GM12872 (cell line): ENCODE measurements at regions not wholly inside any gene's neighbourhood (a gene's known extent, or its start where the extent isn't known, plus 50 kb on each side); places are given as distances from the start of the nearest gene placed in this dataset.
A peak's percentile ranks its signal among the peaks of the same experiment; 100 is the strongest.

Source experiments
- TF ChIP-seq, protein P1 (sequence below): IDR thresholded peaks from 3 replicates; pipeline ENCODE4 v1.5.1; 2011; ENCODE audit warnings: low read depth, mild to moderate bottlenecking, low read length, moderate library complexity; ENCODE audit not compliant: insufficient read depth

DNA sequence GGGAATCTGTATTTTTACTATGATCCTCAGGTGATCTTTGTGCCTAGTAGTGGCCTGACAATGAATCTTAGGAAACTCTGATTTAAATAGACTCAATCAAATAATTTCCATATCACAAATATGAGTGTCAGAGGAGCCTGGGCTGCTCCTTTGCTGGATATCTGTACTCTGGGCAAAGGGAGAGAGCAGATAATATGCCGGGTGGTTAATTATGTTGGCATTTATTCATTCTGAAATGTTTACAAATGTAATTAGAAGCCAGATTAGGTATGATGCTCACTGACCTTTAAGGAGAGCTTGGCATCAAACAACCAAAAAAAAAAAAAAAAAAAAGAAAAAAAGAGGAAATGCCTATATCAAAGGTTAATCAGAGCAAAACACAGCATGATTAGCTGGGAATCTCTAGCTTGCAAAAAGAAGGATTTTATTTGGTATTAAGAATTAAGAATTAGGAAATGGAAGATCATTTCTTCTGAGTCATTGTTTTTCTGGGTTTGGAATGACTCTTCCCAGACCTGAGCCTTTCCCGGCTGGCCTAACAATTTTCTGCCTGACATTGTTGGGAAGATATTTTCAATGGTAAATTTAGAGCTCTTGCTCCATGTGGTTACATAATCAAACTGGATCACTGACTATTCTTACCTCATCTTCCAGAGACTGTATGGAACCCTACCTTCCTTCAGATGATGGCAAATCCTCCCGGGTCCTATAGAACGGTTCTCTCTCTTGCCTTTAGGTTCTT lies 365.3 kb downstream of the REEP3 start:
- TF ChIP-seq, protein P1, sequence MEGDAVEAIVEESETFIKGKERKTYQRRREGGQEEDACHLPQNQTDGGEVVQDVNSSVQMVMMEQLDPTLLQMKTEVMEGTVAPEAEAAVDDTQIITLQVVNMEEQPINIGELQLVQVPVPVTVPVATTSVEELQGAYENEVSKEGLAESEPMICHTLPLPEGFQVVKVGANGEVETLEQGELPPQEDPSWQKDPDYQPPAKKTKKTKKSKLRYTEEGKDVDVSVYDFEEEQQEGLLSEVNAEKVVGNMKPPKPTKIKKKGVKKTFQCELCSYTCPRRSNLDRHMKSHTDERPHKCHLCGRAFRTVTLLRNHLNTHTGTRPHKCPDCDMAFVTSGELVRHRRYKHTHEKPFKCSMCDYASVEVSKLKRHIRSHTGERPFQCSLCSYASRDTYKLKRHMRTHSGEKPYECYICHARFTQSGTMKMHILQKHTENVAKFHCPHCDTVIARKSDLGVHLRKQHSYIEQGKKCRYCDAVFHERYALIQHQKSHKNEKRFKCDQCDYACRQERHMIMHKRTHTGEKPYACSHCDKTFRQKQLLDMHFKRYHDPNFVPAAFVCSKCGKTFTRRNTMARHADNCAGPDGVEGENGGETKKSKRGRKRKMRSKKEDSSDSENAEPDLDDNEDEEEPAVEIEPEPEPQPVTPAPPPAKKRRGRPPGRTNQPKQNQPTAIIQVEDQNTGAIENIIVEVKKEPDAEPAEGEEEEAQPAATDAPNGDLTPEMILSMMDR: no peak

DNA sequence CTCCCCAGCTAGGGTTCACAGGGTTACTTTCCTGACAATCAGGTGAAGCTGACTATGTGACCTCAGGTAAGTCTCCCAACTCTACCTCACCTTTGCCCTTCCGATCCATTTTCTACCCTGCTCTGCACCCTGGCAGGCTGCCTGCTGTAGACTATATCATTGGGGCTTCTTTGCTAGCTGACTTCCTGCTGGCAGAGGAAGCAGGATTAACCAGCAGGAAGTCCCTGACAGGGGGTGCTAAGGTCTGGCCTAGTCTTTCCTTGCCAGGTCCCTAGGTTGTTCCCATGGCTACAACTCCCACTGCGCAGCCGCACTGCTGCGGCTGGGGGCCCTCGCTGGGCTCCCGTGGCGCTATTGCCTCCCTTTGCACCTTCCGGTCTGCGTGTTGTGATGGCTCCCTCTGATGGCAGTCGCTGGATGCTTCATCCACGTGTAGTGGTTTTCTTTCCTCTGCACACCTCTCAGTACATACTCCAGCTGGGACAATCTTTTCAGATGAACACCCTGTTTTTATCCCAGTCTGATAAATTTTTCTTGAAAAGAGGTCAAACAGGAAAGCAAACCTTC lies 365.9 kb downstream of the REEP3 start:
- TF ChIP-seq, protein P1: peak; percentile 12; the same call in 1 of the 3 replicates

- TF ChIP-seq, protein P1: no peak
Measured at GRCh38 chr10:63887600-63888370, 366.6 kb downstream of the REEP3 start.

GRCh38 chr10:63889803-63890202 lies 368.6 kb downstream of the REEP3 start:
- TF ChIP-seq, protein P1: no peak

DNA sequence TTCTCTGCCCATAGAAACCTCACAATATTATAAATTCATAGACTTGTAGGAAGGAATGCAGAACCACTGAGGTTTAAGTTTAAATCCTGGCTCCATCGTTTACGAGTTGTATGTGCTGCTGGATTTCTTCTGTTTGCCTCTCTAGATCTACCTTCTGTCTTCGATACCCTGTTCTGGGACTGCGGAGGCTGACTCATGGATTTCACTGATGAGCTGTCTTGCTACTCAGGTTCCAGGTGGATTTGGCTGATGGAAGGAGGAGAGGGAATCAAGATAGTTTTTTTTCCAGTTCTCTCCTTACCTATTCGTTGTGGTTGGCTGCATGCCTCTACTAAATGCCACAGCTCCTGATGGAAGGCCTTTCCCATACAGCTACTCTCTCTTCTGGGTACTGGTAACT lies 375.8 kb downstream of the REEP3 start:
- TF ChIP-seq, protein P1: no peak

DNA sequence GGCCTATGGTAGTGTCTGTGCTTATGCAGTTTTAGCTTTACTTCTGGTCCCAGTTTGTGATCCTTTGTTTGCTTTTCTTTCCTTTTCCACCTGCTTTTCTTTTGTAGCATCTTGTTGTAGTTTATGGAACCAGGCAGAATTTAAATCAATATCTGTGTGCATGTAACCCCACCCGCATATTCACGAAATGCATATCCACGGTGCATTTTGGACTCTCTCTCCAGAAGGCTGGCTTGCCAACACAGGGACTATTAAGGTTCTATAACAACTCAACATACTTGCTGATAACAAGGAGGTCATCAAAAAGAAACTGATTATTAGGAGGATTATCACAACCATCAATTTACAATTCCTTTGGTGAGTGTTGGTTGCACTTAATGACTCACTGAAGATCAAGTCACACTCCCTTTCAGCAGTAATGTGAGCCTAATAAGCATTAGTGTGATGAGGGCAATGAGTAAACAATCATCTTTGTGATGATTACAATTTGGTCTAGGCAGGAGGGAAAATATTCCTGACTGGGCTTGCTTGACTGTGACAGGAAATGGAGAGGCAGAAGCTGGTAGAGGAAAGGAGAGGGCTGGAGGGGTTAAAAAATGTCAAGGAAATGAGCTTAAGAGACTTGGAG lies 378.6 kb downstream of the REEP3 start:
- TF ChIP-seq, protein P1: no peak

DNA sequence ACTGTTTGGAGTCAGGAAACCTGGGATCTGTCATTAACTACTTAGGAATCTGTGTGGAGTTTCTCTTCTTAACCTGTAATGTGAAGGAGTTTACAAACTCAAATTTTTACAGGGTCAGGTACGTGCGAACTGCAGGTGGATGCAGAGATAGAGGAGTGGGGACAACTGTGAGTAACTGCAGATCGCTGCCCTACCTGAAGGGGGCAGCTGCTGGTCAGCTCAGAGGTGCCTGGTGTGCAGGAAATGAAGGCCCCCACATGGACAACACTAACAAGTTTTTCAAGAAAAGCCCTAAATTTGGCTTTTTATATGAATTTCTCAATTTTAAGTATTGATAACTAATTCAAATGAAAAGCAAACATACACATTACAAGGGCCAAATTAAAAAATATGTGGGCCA lies 380.0 kb downstream of the REEP3 start:
- TF ChIP-seq, protein P1: peak; percentile 65
